ENCODE measurements at regions not wholly inside any gene's neighbourhood (a gene's known extent, or its start where the extent isn't known, plus 50 kb on each side); places are given as distances from the start of the nearest gene placed in this dataset.

DNA sequence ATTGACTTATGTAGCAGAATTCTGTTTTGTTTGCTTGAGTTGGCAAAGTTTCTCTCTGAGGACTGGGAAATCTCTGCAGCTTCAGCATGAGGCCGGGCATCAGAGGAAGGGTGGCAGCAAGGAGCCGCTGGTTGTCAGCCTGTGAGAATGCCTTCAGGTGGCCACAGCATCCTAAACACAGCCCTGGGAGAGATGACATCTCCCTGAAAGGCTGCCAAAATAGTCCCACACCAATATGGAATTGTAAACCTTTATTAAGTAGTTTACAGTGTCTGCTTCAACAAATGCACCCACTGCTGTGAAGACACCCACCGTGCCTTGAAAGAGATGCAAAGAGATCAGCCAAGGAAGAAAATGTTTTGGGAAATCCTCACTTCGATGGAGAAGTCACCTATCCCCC, 609.7 kb upstream of the ARRDC4 start:
- TF ChIP-seq, protein P1, sequence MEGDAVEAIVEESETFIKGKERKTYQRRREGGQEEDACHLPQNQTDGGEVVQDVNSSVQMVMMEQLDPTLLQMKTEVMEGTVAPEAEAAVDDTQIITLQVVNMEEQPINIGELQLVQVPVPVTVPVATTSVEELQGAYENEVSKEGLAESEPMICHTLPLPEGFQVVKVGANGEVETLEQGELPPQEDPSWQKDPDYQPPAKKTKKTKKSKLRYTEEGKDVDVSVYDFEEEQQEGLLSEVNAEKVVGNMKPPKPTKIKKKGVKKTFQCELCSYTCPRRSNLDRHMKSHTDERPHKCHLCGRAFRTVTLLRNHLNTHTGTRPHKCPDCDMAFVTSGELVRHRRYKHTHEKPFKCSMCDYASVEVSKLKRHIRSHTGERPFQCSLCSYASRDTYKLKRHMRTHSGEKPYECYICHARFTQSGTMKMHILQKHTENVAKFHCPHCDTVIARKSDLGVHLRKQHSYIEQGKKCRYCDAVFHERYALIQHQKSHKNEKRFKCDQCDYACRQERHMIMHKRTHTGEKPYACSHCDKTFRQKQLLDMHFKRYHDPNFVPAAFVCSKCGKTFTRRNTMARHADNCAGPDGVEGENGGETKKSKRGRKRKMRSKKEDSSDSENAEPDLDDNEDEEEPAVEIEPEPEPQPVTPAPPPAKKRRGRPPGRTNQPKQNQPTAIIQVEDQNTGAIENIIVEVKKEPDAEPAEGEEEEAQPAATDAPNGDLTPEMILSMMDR (IDR thresholded peaks at IDR 0.05), result no peak
- no peak for TF ChIP-seq POLR2A (IDR thresholded peaks at IDR 0.05)
